Skeletal muscle satellite cell (primary cell): ENCODE measurements at regions not wholly inside any gene's neighbourhood (a gene's known extent, or its start where the extent isn't known, plus 50 kb on each side); places are given as distances from the start of the nearest gene placed in this dataset.

Source experiments
- H3K27me3 ChIP-seq: 2 replicates; pipeline ENCODE4 v1.7.0; 2013; ENCODE audit warnings: low read length; ENCODE audit not compliant: control insufficient read depth, insufficient read depth
- H3K36me3 ChIP-seq: 2 replicates; pipeline ENCODE4 v1.7.0; 2013; ENCODE audit warnings: mild to moderate bottlenecking, control low read depth, low read length; ENCODE audit not compliant: insufficient read depth
- H3K4me1 ChIP-seq: 2 replicates; pipeline ENCODE4 v1.7.0; 2013; ENCODE audit warnings: low read length; ENCODE audit not compliant: control insufficient read depth, insufficient read depth
- H3K4me2 ChIP-seq: 2 replicates; pipeline ENCODE4 v1.7.0; 2013; ENCODE audit warnings: mild to moderate bottlenecking, low read length
- H3K4me3 ChIP-seq: 2 replicates; pipeline ENCODE4 v1.7.0; 2013; ENCODE audit warnings: low read length
- H3K9ac ChIP-seq: 2 replicates; pipeline ENCODE4 v1.7.0; 2013; ENCODE audit warnings: mild to moderate bottlenecking, low read depth, low read length, moderate library complexity
- H3K9me3 ChIP-seq: replicated peaks from 2 replicates; pipeline ENCODE4 v1.7.0; 2013; ENCODE audit warnings: mild to moderate bottlenecking, control low read depth, low read length

- Histone ChIP-seq H3K4me1 (no peaks in the 10 kb centered on the region), H3K4me3 (no peak overlapping the region), H3K27me3 (no peaks in the 10 kb centered on the region), H3K4me2 (no peak overlapping the region), H3K9me3 (no peaks in the 10 kb centered on the region), H3K36me3 (no peaks in the 10 kb centered on the region), H3K9ac (no peak overlapping the region)
Observed at GRCh38 chr4:120466429-120466828, 399.8 kb upstream of the MAD2L1 start.

- no peak overlapping the region for H3K4me2 ChIP-seq
- no peaks in the 10 kb centered on the region for H3K36me3 ChIP-seq
- H3K4me3 ChIP-seq: no peak overlapping the region
- no peaks in the 10 kb centered on the region for H3K4me1 ChIP-seq
- no peaks in the 10 kb centered on the region for H3K27me3 ChIP-seq
- no peaks in the 10 kb centered on the region for H3K9me3 ChIP-seq
- no peak overlapping the region for H3K9ac ChIP-seq
Observed at GRCh38 chr4:120454788-120455187, 388.1 kb upstream of the MAD2L1 start.

GRCh38 chr4:120452536-120452935 is 385.9 kb upstream of the MAD2L1 start:
- H3K36me3 ChIP-seq: no peaks in the 10 kb centered on the region
- H3K9ac ChIP-seq: no peak overlapping the region
- no peaks in the 10 kb centered on the region for H3K27me3 ChIP-seq
- no peaks in the 10 kb centered on the region for H3K9me3 ChIP-seq
- no peak overlapping the region for H3K4me2 ChIP-seq
- no peaks in the 10 kb centered on the region for H3K4me1 ChIP-seq
- no peak overlapping the region for H3K4me3 ChIP-seq

DNA sequence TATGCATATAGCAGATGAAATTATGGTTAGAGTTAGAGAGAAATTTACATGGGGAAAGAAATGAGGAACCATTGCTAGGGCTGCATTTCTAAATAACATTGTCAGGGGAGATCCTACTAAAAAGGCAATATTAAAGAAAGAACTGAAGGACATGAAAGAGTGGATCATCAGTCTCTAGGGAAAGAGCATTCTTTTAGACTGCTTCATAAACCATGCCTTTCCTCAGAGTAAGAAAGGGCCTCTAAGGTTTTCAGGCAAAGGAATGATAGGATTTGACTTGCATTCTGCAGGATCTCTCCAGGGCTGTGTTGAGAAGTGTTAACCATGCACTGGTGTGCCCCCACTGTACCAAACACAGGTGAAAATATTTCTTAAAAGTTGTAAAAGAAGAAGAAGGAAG is 385.4 kb upstream of the MAD2L1 start:
- H3K4me2 ChIP-seq: no peak overlapping the region
- H3K9me3 ChIP-seq: no peaks in the 10 kb centered on the region
- no peaks in the 10 kb centered on the region for H3K36me3 ChIP-seq
- no peaks in the 10 kb centered on the region for H3K4me1 ChIP-seq
- no peak overlapping the region for H3K4me3 ChIP-seq
- H3K27me3 ChIP-seq: no peaks in the 10 kb centered on the region
- H3K9ac ChIP-seq: no peak overlapping the region

- Histone ChIP-seq H3K9ac (no peak overlapping the region), H3K4me2 (no peak overlapping the region), H3K9me3 (no peaks in the 10 kb centered on the region), H3K4me1 (peaks cover 11% of the 10 kb centered on the region), H3K4me3 (no peak overlapping the region), H3K27me3 (no peaks in the 10 kb centered on the region), H3K36me3 (no peaks in the 10 kb centered on the region)
Observed at GRCh38 chr4:120447774-120448173, 381.1 kb upstream of the MAD2L1 start.

DNA sequence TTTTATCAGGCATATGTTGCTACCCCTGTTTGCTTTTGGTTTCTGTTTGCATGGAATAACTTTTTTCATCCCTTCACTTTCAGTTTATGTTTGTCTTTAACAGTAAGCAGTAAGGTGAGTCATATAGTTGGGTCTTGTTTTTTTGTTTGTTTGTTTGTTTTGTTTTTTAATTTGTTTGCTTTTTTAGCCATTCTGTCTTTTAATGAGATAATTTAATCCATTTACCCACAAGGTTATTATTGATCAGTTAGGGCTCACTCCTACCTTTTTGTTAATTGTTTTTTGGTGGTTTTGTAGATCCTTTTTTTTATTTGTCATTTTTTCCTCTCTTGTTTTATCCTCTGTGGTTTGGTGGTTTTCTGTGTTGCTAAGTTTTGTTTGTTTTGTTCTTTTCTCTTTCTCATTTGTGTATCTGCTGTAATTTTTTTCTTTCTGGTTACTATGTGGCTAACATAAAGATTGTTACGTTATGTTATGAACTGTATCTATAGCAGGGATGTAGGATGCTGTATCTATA is 379.5 kb upstream of the MAD2L1 start:
- no peak overlapping the region for H3K9ac ChIP-seq
- no peaks in the 10 kb centered on the region for H3K36me3 ChIP-seq
- H3K27me3 ChIP-seq: no peaks in the 10 kb centered on the region
- H3K4me3 ChIP-seq: no peak overlapping the region
- peaks cover 13% of the 10 kb centered on the region for H3K4me1 ChIP-seq
- no peaks in the 10 kb centered on the region for H3K9me3 ChIP-seq
- H3K4me2 ChIP-seq: no peak overlapping the region

GRCh38 chr4:120445186-120445585 is 378.5 kb upstream of the MAD2L1 start:
- H3K36me3 ChIP-seq: no peaks in the 10 kb centered on the region
- H3K9me3 ChIP-seq: no peaks in the 10 kb centered on the region
- peaks cover 13% of the 10 kb centered on the region for H3K4me1 ChIP-seq
- H3K27me3 ChIP-seq: no peaks in the 10 kb centered on the region
- H3K4me2 ChIP-seq: no peak overlapping the region
- H3K9ac ChIP-seq: no peak overlapping the region
- H3K4me3 ChIP-seq: no peak overlapping the region

GRCh38 chr4:120443116-120443515 is 376.5 kb upstream of the MAD2L1 start:
- H3K4me2 ChIP-seq: peak overlapping the region; percentile 41
- no peak overlapping the region for H3K9ac ChIP-seq
- no peak overlapping the region for H3K4me3 ChIP-seq
- no peaks in the 10 kb centered on the region for H3K36me3 ChIP-seq
- no peaks in the 10 kb centered on the region for H3K27me3 ChIP-seq
- peaks cover 13% of the 10 kb centered on the region for H3K4me1 ChIP-seq
- no peaks in the 10 kb centered on the region for H3K9me3 ChIP-seq

GRCh38 chr4:120440730-120441129 is 374.1 kb upstream of the MAD2L1 start:
- Histone ChIP-seq H3K9me3 (no peaks in the 10 kb centered on the region), H3K27me3 (no peaks in the 10 kb centered on the region), H3K4me2 (no peak overlapping the region), H3K9ac (no peak overlapping the region), H3K4me3 (no peak overlapping the region), H3K36me3 (no peaks in the 10 kb centered on the region), H3K4me1 (peaks cover 13% of the 10 kb centered on the region)

DNA sequence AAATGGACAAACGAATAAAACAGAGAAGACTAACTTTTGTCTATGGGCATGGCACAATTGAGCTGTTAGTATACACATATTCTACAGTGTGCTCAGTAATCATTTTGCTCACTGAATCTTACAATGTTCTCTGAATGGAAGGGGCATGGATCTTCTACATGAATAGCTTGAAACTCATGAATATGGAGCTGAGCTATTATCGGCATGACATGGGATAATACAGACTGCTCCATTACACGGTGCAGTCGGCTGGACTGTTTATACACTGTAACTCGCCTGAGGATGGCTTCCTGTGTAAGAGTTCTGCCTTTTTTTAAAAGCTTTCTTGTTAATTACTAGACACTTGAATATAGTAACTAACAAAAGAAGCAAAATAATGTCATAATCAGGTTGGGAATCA is 368.5 kb upstream of the MAD2L1 start:
- Histone ChIP-seq H3K4me3 (no peak overlapping the region), H3K9ac (no peak overlapping the region), H3K4me1 (no peaks in the 10 kb centered on the region), H3K4me2 (peak overlapping the region; percentile 57), H3K27me3 (no peaks in the 10 kb centered on the region), H3K36me3 (no peaks in the 10 kb centered on the region), H3K9me3 (no peaks in the 10 kb centered on the region)

- Histone ChIP-seq H3K4me2 (no peak overlapping the region), H3K9ac (no peak overlapping the region), H3K27me3 (no peaks in the 10 kb centered on the region), H3K4me1 (no peaks in the 10 kb centered on the region), H3K36me3 (no peaks in the 10 kb centered on the region), H3K4me3 (no peak overlapping the region), H3K9me3 (no peaks in the 10 kb centered on the region)
Observed at GRCh38 chr4:120434756-120435155, 368.1 kb upstream of the MAD2L1 start.

GRCh38 chr4:120432301-120432860 is 365.7 kb upstream of the MAD2L1 start:
- Histone ChIP-seq H3K9me3 (no peaks in the 10 kb centered on the region), H3K4me3 (no peak overlapping the region), H3K27me3 (no peaks in the 10 kb centered on the region), H3K4me1 (no peaks in the 10 kb centered on the region), H3K9ac (no peak overlapping the region), H3K36me3 (no peaks in the 10 kb centered on the region), H3K4me2 (no peak overlapping the region)
